ENCODE measurements at regions not wholly inside any gene's neighbourhood (a gene's known extent, or its start where the extent isn't known, plus 50 kb on each side); places are given as distances from the start of the nearest gene placed in this dataset.

- no peaks in the 10 kb centered on the region for H3K9me2 ChIP-seq (replicated peaks; ENCODE audit: insufficient read depth)
- no peaks in the 10 kb centered on the region for H3K27me3 ChIP-seq
- no peak overlapping the region for H3K27ac ChIP-seq
- no peak overlapping the region for H3K4me2 ChIP-seq
- no peak overlapping the region for H2AFZ ChIP-seq
- no peaks in the 10 kb centered on the region for H3K4me1 ChIP-seq (ENCODE audit: insufficient read depth)
- TF ChIP-seq CTCF (IDR thresholded peaks at IDR 0.05; ENCODE audit: poor library complexity) (no peak), EZH2 (IDR thresholded peaks at IDR 0.05; ENCODE audit: borderline replicate concordance) (no peak), EZH2phosphoT487 (IDR thresholded peaks at IDR 0.05; ENCODE audit: low read depth, severe bottlenecking, unreplicated experiment) (no peak)
- no peaks in the 10 kb centered on the region for H4K20me1 ChIP-seq (ENCODE audit: insufficient read depth, poor library complexity, severe bottlenecking)
- no peak overlapping the region for H3K4me3 ChIP-seq
- DNase-seq (ENCODE audit: low spot score), result no peak
- H3K9me3 ChIP-seq (ENCODE audit: low read depth), result no peaks in the 10 kb centered on the region
- H3K79me2 ChIP-seq, result no peaks in the 10 kb centered on the region
- 85% methylated on average over 2 of the region's 2 CpGs for WGBS (ENCODE audit: low lambda C conversion rate, missing lambda C conversion rate)
- no peaks in the 10 kb centered on the region for H3K36me3 ChIP-seq (replicated peaks; ENCODE audit: insufficient read depth, low read depth)
These were observed 235.8 kb downstream of the PTGER3 start for GRCh38 chr1:70811815-70812214.

- TF ChIP-seq EZH2phosphoT487 (IDR thresholded peaks at IDR 0.05; ENCODE audit: low read depth, severe bottlenecking, unreplicated experiment) (no peak), CTCF (IDR thresholded peaks at IDR 0.05; ENCODE audit: poor library complexity) (no peak), EZH2 (IDR thresholded peaks at IDR 0.05; ENCODE audit: borderline replicate concordance) (no peak)
- H3K4me3 ChIP-seq, result no peak overlapping the region
- 92% methylated on average over 5 of the region's 5 CpGs for WGBS (ENCODE audit: low lambda C conversion rate, missing lambda C conversion rate)
- no peak for DNase-seq (ENCODE audit: low spot score)
- no peak overlapping the region for H2AFZ ChIP-seq
- H3K9me3 ChIP-seq (ENCODE audit: low read depth), result no peaks in the 10 kb centered on the region
- H4K20me1 ChIP-seq (ENCODE audit: insufficient read depth, poor library complexity, severe bottlenecking), result no peaks in the 10 kb centered on the region
- no peaks in the 10 kb centered on the region for H3K4me1 ChIP-seq (ENCODE audit: insufficient read depth)
- H3K27ac ChIP-seq, result no peak overlapping the region
- no peaks in the 10 kb centered on the region for H3K27me3 ChIP-seq
- no peak overlapping the region for H3K4me2 ChIP-seq
- H3K79me2 ChIP-seq, result no peaks in the 10 kb centered on the region
- no peaks in the 10 kb centered on the region for H3K9me2 ChIP-seq (replicated peaks; ENCODE audit: insufficient read depth)
- no peaks in the 10 kb centered on the region for H3K36me3 ChIP-seq (replicated peaks; ENCODE audit: insufficient read depth, low read depth)
These were observed 235.0 kb downstream of the PTGER3 start for GRCh38 chr1:70812442-70813109.

- no peaks in the 10 kb centered on the region for H3K9me2 ChIP-seq (replicated peaks; ENCODE audit: insufficient read depth)
- TF ChIP-seq EZH2 (IDR thresholded peaks at IDR 0.05; ENCODE audit: borderline replicate concordance) (no peak), CTCF (IDR thresholded peaks at IDR 0.05; ENCODE audit: poor library complexity) (no peak), EZH2phosphoT487 (IDR thresholded peaks at IDR 0.05; ENCODE audit: low read depth, severe bottlenecking, unreplicated experiment) (no peak)
- H3K4me1 ChIP-seq (ENCODE audit: insufficient read depth), result no peaks in the 10 kb centered on the region
- H3K4me2 ChIP-seq, result no peak overlapping the region
- H3K79me2 ChIP-seq, result no peaks in the 10 kb centered on the region
- no peak overlapping the region for H3K27ac ChIP-seq
- no peaks in the 10 kb centered on the region for H3K36me3 ChIP-seq (replicated peaks; ENCODE audit: insufficient read depth, low read depth)
- H3K4me3 ChIP-seq, result no peak overlapping the region
- H4K20me1 ChIP-seq (ENCODE audit: insufficient read depth, poor library complexity, severe bottlenecking), result no peaks in the 10 kb centered on the region
- WGBS (ENCODE audit: low lambda C conversion rate, missing lambda C conversion rate), result 88% methylated on average over 2 of the region's 2 CpGs
- DNase-seq (ENCODE audit: low spot score), result no peak
- no peak overlapping the region for H2AFZ ChIP-seq
- H3K27me3 ChIP-seq, result no peaks in the 10 kb centered on the region
- no peaks in the 10 kb centered on the region for H3K9me3 ChIP-seq (ENCODE audit: low read depth)
These were observed 229.2 kb downstream of the PTGER3 start for GRCh38 chr1:70818401-70818800.
